Caco-2 (cell line): ENCODE measurements at regions not wholly inside any gene's neighbourhood (a gene's known extent, or its start where the extent isn't known, plus 50 kb on each side); places are given as distances from the start of the nearest gene placed in this dataset.

Experiments
- BruUV-seq: library from RNA; stranded (reverse); fragments of 400-500 nt; replicated peaks from 2 replicates; lab custom pipeline; 2021; lab: Mats Ljungman, UMichigan
- CTCF ChIA-PET: fragments of 300-600 bp; sonication (Branson Sonifier 250); formaldehyde crosslinking; loops from one replicate; lab custom pipeline; 2022; ENCODE audit warnings: antibody characterized with exemption; lab: Charles Lee
- POLR2A ChIA-PET: fragments of 300-600 bp; sonication (Branson Sonifier 250); formaldehyde crosslinking; loops from one replicate; lab custom pipeline; 2022; ENCODE audit warnings: antibody characterized with exemption; lab: Charles Lee
- DNase-seq, 2 experiments: peaks; one replicate each; pipeline versions ENCODE4 v3.0.0 to v3.0.0-alpha.2; 2020 to 2022
- H3K27me3 ChIP-seq: replicated peaks from 2 replicates; pipeline ENCODE4 v1.6.0; 2011; ENCODE audit warnings: low read length; ENCODE audit not compliant: control insufficient read depth, insufficient read depth
- H3K36me3 ChIP-seq: 2 replicates; pipeline ENCODE4 v1.5.1; 2011; ENCODE audit warnings: low read length; ENCODE audit not compliant: control insufficient read depth, insufficient read depth
- H3K4me1 ChIP-seq: fragments of 250-450 bp; sonication (Bioruptor Pico); 2 replicates; pipeline ENCODE4 v1.5.1; 2020; ENCODE audit warnings: mild to moderate bottlenecking
- H3K4me3 ChIP-seq: 2 replicates; pipeline ENCODE4 v1.5.1; 2011; ENCODE audit warnings: low read depth, mild to moderate bottlenecking, control low read depth, low read length
- H3K9me3 ChIP-seq: fragments of 250-450 bp; sonication (Bioruptor Pico); 2 replicates; pipeline ENCODE4 v1.5.1; 2020; ENCODE audit warnings: mild to moderate bottlenecking, moderate library complexity
- H3K27ac Mint-ChIP-seq: one replicate; pipeline ENCODE4 v1.8.0; 2022; ENCODE audit warnings: mixed read lengths; ENCODE audit not compliant: unreplicated experiment
- H3K27me3 Mint-ChIP-seq: one replicate; pipeline ENCODE4 v1.8.0; 2022; ENCODE audit warnings: mixed read lengths; ENCODE audit not compliant: insufficient read depth, unreplicated experiment
- H3K36me3 Mint-ChIP-seq: one replicate; pipeline ENCODE4 v1.8.0; 2022; ENCODE audit warnings: mild to moderate bottlenecking, mixed read lengths; ENCODE audit not compliant: insufficient read depth, unreplicated experiment
- H3K4me1 Mint-ChIP-seq: one replicate; pipeline ENCODE4 v1.8.0; 2022; ENCODE audit warnings: low read depth, mixed read lengths; ENCODE audit not compliant: unreplicated experiment
- H3K4me3 Mint-ChIP-seq: one replicate; pipeline ENCODE4 v1.8.0; 2022; ENCODE audit warnings: mild to moderate bottlenecking, moderate library complexity, mixed read lengths; ENCODE audit not compliant: unreplicated experiment
- H3K9me3 Mint-ChIP-seq: one replicate; pipeline ENCODE4 v1.8.0; 2022; ENCODE audit warnings: mixed read lengths; ENCODE audit not compliant: unreplicated experiment
- intact Hi-C: fragments of 100-400 bp; cut with micrococcal nuclease; formaldehyde crosslinking; loops from one replicate; pipeline ENCODE4 v1.10.0; 2022; ENCODE audit not compliant: unreplicated experiment
- TF ChIP-seq, protein P1 (sequence below), 2 experiments: fragments of 200-600 bp in 1 of 2; IDR thresholded peaks; 1 replicate in 1 of 2; 2 replicates in 1 of 2; pipeline versions ENCODE4 v1.5.1 to v1.8.0; 2011 to 2022; ENCODE audit warnings: antibody characterized with exemption in 1 of 2, control low read depth in 1 of 2, inconsistent platforms in 1 of 2, low read depth in 1 of 2, low read length in 1 of 2, mild to moderate bottlenecking in 1 of 2, moderate library complexity in 1 of 2; ENCODE audit not compliant: insufficient read depth in 1 of 2, severe bottlenecking in 1 of 2, unreplicated experiment in 1 of 2

DNA sequence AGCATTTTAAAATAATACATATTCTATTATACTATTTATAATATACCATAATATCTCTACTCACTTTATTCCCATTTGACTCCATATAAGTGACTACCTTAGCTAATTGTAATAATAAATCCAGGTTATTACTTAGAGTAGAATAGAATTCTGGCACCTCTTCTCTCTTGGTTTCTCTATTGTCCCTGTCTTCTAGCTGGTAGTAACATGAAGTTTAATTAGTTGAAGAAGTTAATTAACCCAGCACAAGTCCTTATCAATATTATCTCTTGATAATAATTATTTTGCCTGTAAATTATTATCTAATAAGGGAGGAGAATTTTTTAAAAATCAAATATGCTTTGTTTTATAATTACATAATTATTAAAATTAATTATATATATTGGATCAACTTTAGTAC lies 1571.2 kb upstream of the PRR20A start:
- no peaks in the 10 kb centered on the region for H3K36me3 Mint-ChIP-seq
- H3K4me3 ChIP-seq = no peak overlapping the region
- H3K27me3 Mint-ChIP-seq = no peaks in the 10 kb centered on the region
- no TSS peak for BruUV-seq
- ChIA-PET CTCF (no interaction called here), POLR2A (no interaction called here)
- H3K36me3 ChIP-seq = no peaks in the 10 kb centered on the region
- intact Hi-C loops = no loop called here
- no peak for DNase-seq
- H3K4me1 Mint-ChIP-seq = no peaks in the 10 kb centered on the region
- H3K9me3 Mint-ChIP-seq = no peaks in the 10 kb centered on the region
- H3K27me3 ChIP-seq = no peaks in the 10 kb centered on the region; the same call in 1 of the 2 replicates
- no peak overlapping the region for H3K27ac Mint-ChIP-seq
- H3K4me1 ChIP-seq = no peaks in the 10 kb centered on the region
- TF ChIP-seq, protein P1, sequence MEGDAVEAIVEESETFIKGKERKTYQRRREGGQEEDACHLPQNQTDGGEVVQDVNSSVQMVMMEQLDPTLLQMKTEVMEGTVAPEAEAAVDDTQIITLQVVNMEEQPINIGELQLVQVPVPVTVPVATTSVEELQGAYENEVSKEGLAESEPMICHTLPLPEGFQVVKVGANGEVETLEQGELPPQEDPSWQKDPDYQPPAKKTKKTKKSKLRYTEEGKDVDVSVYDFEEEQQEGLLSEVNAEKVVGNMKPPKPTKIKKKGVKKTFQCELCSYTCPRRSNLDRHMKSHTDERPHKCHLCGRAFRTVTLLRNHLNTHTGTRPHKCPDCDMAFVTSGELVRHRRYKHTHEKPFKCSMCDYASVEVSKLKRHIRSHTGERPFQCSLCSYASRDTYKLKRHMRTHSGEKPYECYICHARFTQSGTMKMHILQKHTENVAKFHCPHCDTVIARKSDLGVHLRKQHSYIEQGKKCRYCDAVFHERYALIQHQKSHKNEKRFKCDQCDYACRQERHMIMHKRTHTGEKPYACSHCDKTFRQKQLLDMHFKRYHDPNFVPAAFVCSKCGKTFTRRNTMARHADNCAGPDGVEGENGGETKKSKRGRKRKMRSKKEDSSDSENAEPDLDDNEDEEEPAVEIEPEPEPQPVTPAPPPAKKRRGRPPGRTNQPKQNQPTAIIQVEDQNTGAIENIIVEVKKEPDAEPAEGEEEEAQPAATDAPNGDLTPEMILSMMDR (IDR thresholded peaks at IDR 0.05; ENCODE audit: insufficient read depth in 1 of 2, low read depth in 1 of 2, low read length in 1 of 2, severe bottlenecking in 1 of 2, unreplicated experiment in 1 of 2) = no peak
- no peak overlapping the region for H3K4me3 Mint-ChIP-seq
- H3K9me3 ChIP-seq = no peaks in the 10 kb centered on the region

DNA sequence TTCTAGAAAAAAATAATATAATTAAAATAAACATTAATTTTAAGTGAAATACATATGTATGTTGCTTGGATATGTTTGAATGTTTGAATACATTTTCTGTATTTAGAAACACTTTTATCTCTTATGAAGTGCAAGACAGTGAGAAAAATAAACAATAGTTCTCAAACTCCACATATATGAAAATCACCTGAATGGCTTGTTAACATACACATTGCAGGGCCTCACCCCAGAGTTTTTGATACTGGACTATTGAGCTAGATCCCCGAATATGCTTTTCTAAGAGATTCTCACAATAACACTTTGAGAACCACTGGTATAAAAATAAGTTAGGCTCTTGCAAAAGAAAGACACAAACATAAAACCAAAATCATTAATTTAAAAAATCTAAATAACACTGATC lies 1570.3 kb upstream of the PRR20A start:
- BruUV-seq = no TSS peak
- Mint-ChIP-seq H3K36me3 (no peaks in the 10 kb centered on the region), H3K27me3 (no peaks in the 10 kb centered on the region), H3K4me3 (no peak overlapping the region), H3K9me3 (no peaks in the 10 kb centered on the region), H3K27ac (no peak overlapping the region), H3K4me1 (no peaks in the 10 kb centered on the region)
- TF ChIP-seq, protein P1 (IDR thresholded peaks at IDR 0.05; ENCODE audit: insufficient read depth in 1 of 2, low read depth in 1 of 2, low read length in 1 of 2, severe bottlenecking in 1 of 2, unreplicated experiment in 1 of 2) = no peak
- Histone ChIP-seq H3K4me1 (no peaks in the 10 kb centered on the region), H3K36me3 (no peaks in the 10 kb centered on the region), H3K27me3 (no peaks in the 10 kb centered on the region; the same call in 1 of the 2 replicates), H3K9me3 (no peaks in the 10 kb centered on the region), H3K4me3 (no peak overlapping the region)
- CTCF ChIA-PET = no interaction called here
- intact Hi-C loops = no loop called here
- POLR2A ChIA-PET = no interaction called here
- no peak for DNase-seq

DNA sequence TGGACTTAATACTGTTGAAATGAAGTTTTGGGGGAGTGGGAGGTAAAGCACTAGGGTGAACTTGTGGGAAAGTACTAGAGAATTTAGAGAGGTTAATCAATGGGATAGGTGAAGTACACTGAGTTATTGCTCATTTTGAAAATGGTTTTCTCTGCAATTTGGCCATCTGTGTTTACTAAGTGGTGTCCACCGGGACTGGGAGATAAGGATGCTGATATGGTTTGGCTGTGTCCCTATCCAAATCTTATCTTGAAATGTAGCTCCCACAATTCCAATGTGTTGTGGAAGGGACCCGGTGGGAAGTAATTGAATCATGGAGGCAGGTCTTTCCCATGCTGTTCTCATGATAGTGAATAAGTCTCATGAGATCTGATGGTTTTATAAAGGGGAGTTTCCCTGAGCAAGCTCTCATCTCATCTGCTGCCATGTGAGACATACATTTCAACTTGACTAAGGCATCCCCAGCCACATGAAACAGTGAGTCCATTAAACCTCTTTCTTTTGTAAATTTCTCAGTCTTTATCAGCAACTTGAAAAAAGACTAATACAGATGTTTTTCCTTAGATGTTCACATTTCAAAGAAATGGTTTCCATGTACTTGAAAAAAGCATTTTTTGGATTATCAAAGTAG lies 1569.4 kb upstream of the PRR20A start:
- POLR2A ChIA-PET = no interaction called here
- no peak for DNase-seq
- H3K27me3 ChIP-seq = no peaks in the 10 kb centered on the region; the same call in 1 of the 2 replicates
- H3K36me3 ChIP-seq = no peaks in the 10 kb centered on the region
- H3K9me3 ChIP-seq = no peaks in the 10 kb centered on the region
- H3K27me3 Mint-ChIP-seq = no peaks in the 10 kb centered on the region
- CTCF ChIA-PET = no interaction called here
- H3K4me1 ChIP-seq = no peaks in the 10 kb centered on the region
- H3K9me3 Mint-ChIP-seq = no peaks in the 10 kb centered on the region
- H3K4me3 ChIP-seq = no peak overlapping the region
- H3K27ac Mint-ChIP-seq = no peak overlapping the region
- no peaks in the 10 kb centered on the region for H3K36me3 Mint-ChIP-seq
- TF ChIP-seq, protein P1 (IDR thresholded peaks at IDR 0.05; ENCODE audit: insufficient read depth in 1 of 2, low read depth in 1 of 2, low read length in 1 of 2, severe bottlenecking in 1 of 2, unreplicated experiment in 1 of 2) = no peak
- no peaks in the 10 kb centered on the region for H3K4me1 Mint-ChIP-seq
- intact Hi-C loops = no loop called here
- no TSS peak for BruUV-seq
- H3K4me3 Mint-ChIP-seq = no peak overlapping the region
